A549 (cell line): ENCODE measurements at regions not wholly inside any gene's neighbourhood (a gene's known extent, or its start where the extent isn't known, plus 50 kb on each side); places are given as distances from the start of the nearest gene placed in this dataset.

ENCODE experiments used
- CTCF ChIP-seq: fragments of >200 bp; sonication (Bioruptor Twin); formaldehyde crosslinking; IDR thresholded peaks from 3 replicates; pipeline ENCODE4 v1.5.1; 2016
- ELK1 ChIP-seq: fragments of 150-350 bp; IDR thresholded peaks from 2 replicates; pipeline ENCODE4 v1.6.1; 2014; ENCODE audit warnings: low read depth, mild to moderate bottlenecking, low read length
- EP300 ChIP-seq, 2 experiments: fragments of >200 bp; sonication (Bioruptor Twin); formaldehyde crosslinking; IDR thresholded peaks; 2 replicates in 1 of 2; 3 replicates in 1 of 2; pipeline ENCODE4 v1.6.1; 2016 to 2017
- GATA3 ChIP-seq: IDR thresholded peaks from 2 replicates; pipeline ENCODE4 v1.6.1; 2012; ENCODE audit warnings: borderline replicate concordance
- JUN ChIP-seq, 2 experiments: fragments of >200 bp; sonication (Bioruptor Twin); formaldehyde crosslinking; IDR thresholded peaks; 2 replicates in 1 of 2; 3 replicates in 1 of 2; pipeline ENCODE4 v1.6.1; 2016 to 2017
- MAFK ChIP-seq: fragments of 450-650 bp; IDR thresholded peaks from 2 replicates; pipeline ENCODE4 v1.6.1; 2014; ENCODE audit not compliant: partially characterized antibody
- NFE2L2 ChIP-seq: fragments of 150-350 bp; conservative IDR thresholded peaks from 2 replicates; pipeline ENCODE4 v1.6.1; 2014; ENCODE audit warnings: low read length
- POLR2A ChIP-seq: IDR thresholded peaks from 2 replicates; pipeline ENCODE4 v1.6.1; 2012; ENCODE audit warnings: mild to moderate bottlenecking, low read length
- ZSCAN20 ChIP-seq: fragments of 250-450 bp; sonication (Bioruptor Pico); IDR thresholded peaks from 2 replicates; pipeline ENCODE4 v1.8.0; 2022; ENCODE audit warnings: mild to moderate bottlenecking, moderate library complexity
- TF ChIP-seq, protein P1 (sequence below): fragments of 200-600 bp; sonication (generic); IDR thresholded peaks from 2 replicates; pipeline ENCODE4 v1.6.1; 2016; ENCODE audit warnings: antibody characterized with exemption, mild to moderate bottlenecking, moderate library complexity

DNA sequence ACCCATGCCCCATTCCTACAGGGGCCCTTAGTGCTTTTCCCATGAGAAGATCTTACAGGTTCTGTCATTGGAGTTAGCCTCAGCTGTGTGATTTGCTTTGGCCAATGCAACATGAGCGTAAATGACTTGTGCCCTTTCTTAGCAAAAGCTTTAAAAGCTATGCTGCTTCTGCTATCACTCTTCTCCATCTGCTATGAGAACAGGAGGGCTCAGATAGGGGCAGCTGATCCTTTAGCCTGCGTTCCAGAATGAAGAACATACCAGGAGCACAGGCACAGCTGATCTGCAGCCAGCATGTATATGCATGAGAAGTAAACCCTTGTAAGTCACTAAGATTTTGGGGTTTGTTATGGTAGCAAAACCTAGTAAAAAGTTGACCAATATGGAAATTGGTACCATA is 218.2 kb downstream of the SH2D4B start:
- TF ChIP-seq CTCF = no peak
- no peak for TF ChIP-seq POLR2A
- no peak for TF ChIP-seq ZSCAN20
- no peak for TF ChIP-seq ELK1
- no peak for TF ChIP-seq NFE2L2
- no peak for TF ChIP-seq EP300 (IDR thresholded peaks at IDR 0.05)
- no peak for TF ChIP-seq MAFK
- TF ChIP-seq, protein P1, sequence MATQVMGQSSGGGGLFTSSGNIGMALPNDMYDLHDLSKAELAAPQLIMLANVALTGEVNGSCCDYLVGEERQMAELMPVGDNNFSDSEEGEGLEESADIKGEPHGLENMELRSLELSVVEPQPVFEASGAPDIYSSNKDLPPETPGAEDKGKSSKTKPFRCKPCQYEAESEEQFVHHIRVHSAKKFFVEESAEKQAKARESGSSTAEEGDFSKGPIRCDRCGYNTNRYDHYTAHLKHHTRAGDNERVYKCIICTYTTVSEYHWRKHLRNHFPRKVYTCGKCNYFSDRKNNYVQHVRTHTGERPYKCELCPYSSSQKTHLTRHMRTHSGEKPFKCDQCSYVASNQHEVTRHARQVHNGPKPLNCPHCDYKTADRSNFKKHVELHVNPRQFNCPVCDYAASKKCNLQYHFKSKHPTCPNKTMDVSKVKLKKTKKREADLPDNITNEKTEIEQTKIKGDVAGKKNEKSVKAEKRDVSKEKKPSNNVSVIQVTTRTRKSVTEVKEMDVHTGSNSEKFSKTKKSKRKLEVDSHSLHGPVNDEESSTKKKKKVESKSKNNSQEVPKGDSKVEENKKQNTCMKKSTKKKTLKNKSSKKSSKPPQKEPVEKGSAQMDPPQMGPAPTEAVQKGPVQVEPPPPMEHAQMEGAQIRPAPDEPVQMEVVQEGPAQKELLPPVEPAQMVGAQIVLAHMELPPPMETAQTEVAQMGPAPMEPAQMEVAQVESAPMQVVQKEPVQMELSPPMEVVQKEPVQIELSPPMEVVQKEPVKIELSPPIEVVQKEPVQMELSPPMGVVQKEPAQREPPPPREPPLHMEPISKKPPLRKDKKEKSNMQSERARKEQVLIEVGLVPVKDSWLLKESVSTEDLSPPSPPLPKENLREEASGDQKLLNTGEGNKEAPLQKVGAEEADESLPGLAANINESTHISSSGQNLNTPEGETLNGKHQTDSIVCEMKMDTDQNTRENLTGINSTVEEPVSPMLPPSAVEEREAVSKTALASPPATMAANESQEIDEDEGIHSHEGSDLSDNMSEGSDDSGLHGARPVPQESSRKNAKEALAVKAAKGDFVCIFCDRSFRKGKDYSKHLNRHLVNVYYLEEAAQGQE = no peak
- no peak for TF ChIP-seq JUN (IDR thresholded peaks at IDR 0.05)
- no peak for TF ChIP-seq GATA3
